Prostate gland (tissue), 2 donors: ENCODE measurements at regions not wholly inside any gene's neighbourhood (a gene's known extent, or its start where the extent isn't known, plus 50 kb on each side); places are given as distances from the start of the nearest gene placed in this dataset.

Experiments used
- POLR2A ChIP-seq: fragments of 450-650 bp; IDR thresholded peaks from one replicate; pipeline ENCODE4 v1.6.1; 2016; ENCODE audit warnings: antibody characterized with exemption, mild to moderate bottlenecking
- TF ChIP-seq, protein P1 (sequence below), 4 experiments: fragments of 200-600 bp in 2 of 4; fragments of 450-650 bp in 2 of 4; sonication (generic) in 2 of 4; IDR thresholded peaks; 1 replicate in 3 of 4; 2 replicates in 1 of 4; pipeline ENCODE4 v1.5.1; 2016 to 2019; ENCODE audit warnings: antibody characterized with exemption in 4 of 4, mild to moderate bottlenecking in 2 of 4, moderate library complexity in 2 of 4

DNA sequence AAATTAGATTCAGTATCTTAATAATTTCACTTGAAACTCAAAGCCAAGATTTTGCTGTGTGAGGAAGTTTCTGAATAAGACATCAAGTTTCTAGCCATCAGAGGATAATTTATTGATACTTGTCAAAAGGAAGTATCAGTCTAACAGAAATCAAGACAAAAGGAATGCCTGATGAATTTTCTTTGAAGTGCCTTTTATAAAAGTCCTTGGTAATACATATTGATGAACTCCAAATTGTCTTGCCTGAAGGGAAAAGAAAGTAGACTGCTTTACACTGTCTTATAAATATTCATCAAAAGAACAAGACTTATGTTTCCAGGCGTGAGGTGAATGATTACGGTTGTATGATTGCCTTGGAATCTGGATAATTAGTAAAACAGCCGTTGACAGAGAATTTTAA lies 986.0 kb upstream of the MAP3K7 start:
- TF ChIP-seq, protein P1, sequence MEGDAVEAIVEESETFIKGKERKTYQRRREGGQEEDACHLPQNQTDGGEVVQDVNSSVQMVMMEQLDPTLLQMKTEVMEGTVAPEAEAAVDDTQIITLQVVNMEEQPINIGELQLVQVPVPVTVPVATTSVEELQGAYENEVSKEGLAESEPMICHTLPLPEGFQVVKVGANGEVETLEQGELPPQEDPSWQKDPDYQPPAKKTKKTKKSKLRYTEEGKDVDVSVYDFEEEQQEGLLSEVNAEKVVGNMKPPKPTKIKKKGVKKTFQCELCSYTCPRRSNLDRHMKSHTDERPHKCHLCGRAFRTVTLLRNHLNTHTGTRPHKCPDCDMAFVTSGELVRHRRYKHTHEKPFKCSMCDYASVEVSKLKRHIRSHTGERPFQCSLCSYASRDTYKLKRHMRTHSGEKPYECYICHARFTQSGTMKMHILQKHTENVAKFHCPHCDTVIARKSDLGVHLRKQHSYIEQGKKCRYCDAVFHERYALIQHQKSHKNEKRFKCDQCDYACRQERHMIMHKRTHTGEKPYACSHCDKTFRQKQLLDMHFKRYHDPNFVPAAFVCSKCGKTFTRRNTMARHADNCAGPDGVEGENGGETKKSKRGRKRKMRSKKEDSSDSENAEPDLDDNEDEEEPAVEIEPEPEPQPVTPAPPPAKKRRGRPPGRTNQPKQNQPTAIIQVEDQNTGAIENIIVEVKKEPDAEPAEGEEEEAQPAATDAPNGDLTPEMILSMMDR (IDR thresholded peaks at IDR 0.05) = no peak
- no peak for TF ChIP-seq POLR2A
